ACC112 (cell line): ENCODE measurements at regions not wholly inside any gene's neighbourhood (a gene's known extent, or its start where the extent isn't known, plus 50 kb on each side); places are given as distances from the start of the nearest gene placed in this dataset.

Experiments used
- H2AFZ ChIP-seq: fragments of 200-600 bp; sonication (generic); one replicate; pipeline ENCODE4 v1.6.0; 2017; ENCODE audit warnings: antibody characterized with exemption, low read length; ENCODE audit not compliant: unreplicated experiment
- H3K27ac ChIP-seq: fragments of 200-600 bp; sonication (generic); 2 replicates; pipeline ENCODE4 v1.5.1; 2014; ENCODE audit warnings: low read depth, mild to moderate bottlenecking, antibody characterized with exemption, low read length, moderate library complexity
- H3K27me3 ChIP-seq: fragments of 200-600 bp; sonication (generic); 2 replicates; pipeline ENCODE4 v1.6.1; 2014; ENCODE audit warnings: mild to moderate bottlenecking, antibody characterized with exemption, low read length, moderate library complexity, mixed read lengths; ENCODE audit not compliant: insufficient read depth
- H3K36me3 ChIP-seq: fragments of 200-600 bp; sonication (generic); 2 replicates; pipeline ENCODE4 v1.6.1; 2016; ENCODE audit warnings: mild to moderate bottlenecking, antibody characterized with exemption, low read length, moderate library complexity, mixed read lengths; ENCODE audit not compliant: insufficient read depth
- H3K4me1 ChIP-seq: fragments of 200-600 bp; sonication (generic); one replicate; pipeline ENCODE4 v1.6.1; 2016; ENCODE audit warnings: low read length, mixed read lengths; ENCODE audit not compliant: insufficient read depth, unreplicated experiment, control insufficient read depth
- H3K4me3 ChIP-seq: fragments of 200-600 bp; sonication (generic); 2 replicates; pipeline ENCODE4 v1.5.1; 2014; ENCODE audit warnings: mild to moderate bottlenecking, low read depth, low read length
- H3K79me2 ChIP-seq: fragments of 200-600 bp; sonication (generic); one replicate; pipeline ENCODE4 v1.6.0; 2016; ENCODE audit warnings: low read length; ENCODE audit not compliant: control insufficient read depth, unreplicated experiment, insufficient read depth

DNA sequence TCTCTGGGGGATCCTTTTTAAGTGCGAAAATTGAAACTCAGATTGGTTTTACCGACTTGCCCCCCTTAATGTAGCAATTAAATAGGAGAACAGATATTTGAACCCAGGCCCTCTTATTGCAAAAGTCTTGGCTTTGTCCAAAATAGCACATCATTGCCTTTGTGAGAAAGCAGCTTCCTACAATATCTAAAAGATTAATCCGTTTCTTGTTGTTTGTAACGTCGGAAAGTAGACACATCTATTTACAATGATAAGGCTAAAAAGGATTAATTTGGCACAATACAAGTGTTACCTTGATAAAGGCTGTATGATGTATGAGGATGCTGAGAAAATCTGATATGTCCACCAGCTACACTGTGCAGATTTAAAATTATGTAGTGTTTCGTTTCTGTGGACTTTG, 108.7 kb upstream of the SLC10A2 start:
- no peaks in the 10 kb centered on the region for H3K79me2 ChIP-seq
- no peaks in the 10 kb centered on the region for H3K36me3 ChIP-seq
- H3K4me1 ChIP-seq: no peaks in the 10 kb centered on the region
- no peak overlapping the region for H2AFZ ChIP-seq
- no peaks in the 10 kb centered on the region for H3K27me3 ChIP-seq
- H3K27ac ChIP-seq: no peak overlapping the region
- H3K4me3 ChIP-seq: no peak overlapping the region

DNA sequence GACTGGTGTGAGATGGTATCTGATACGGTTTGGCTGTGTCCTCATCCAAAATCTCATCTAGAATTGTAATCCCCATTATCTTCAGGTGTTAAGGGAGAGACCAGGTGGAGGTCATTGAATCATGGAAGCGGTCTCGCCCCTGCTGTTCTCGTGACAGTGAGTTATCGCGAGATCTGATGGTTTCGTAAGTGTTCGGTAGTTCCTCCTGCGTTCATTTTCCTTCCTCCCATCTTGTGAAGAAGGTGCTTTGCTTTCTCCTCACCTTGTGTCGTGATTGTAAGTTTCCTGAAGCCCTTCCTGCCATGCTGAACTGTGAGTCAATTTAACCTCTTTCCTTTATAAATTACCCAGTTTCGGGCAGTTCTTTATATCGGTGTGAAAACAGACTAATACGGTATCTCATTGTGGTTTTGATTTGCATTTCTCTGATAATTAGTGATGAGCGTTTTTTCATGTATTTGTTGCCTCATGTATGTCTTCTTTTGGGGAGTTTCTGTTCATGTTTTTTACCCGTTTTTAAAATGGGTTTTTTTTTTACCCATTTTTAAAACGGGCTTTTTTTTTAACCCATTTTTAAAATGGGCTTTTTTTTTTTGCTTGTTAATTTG, 102.8 kb upstream of the SLC10A2 start:
- no peak overlapping the region for H2AFZ ChIP-seq
- H3K79me2 ChIP-seq: no peaks in the 10 kb centered on the region
- no peak overlapping the region for H3K4me3 ChIP-seq
- no peaks in the 10 kb centered on the region for H3K27me3 ChIP-seq
- H3K4me1 ChIP-seq: no peaks in the 10 kb centered on the region
- H3K36me3 ChIP-seq: no peaks in the 10 kb centered on the region
- no peak overlapping the region for H3K27ac ChIP-seq

DNA sequence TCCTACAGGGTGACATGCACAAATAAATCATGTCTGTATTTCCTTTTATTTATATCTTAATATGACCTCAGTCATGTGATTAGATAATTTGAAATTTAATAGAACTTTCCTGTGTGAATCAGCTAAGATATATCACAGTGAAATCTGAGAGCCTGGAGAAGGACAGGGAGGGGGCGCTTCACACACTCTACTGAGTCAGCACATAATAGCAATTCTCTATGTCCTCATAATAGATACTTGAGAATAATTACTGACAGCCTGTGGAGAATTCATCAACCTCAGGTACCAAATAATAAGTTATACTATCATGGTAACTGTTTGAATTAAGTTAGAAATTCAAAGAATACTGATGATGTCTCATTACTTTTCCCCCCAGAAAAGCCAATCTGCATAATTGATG, 98.0 kb upstream of the SLC10A2 start:
- Histone ChIP-seq H3K27ac (no peak overlapping the region), H3K4me1 (no peaks in the 10 kb centered on the region), H3K36me3 (no peaks in the 10 kb centered on the region), H3K79me2 (no peaks in the 10 kb centered on the region), H3K27me3 (no peaks in the 10 kb centered on the region), H2AFZ (no peak overlapping the region), H3K4me3 (no peak overlapping the region)

DNA sequence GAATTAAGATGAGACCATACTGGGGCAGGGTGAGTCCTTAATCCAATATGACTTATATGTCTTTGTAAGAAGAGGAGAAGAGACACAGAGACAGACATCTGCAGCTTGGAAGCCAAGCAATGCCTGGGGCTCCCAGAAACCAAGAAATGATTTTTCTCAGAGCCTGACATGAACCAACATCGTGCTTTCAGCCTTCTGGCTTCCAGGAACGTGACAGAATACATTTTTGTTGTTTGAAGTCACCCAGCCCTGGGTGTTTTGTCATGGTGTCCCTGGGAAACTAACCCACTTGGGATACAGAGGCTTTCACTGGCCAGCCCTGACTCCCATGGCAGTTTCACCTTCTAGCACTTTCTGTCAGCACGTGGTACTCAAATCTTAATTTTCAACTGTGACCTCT, 95.3 kb upstream of the SLC10A2 start:
- Histone ChIP-seq H3K4me1 (no peaks in the 10 kb centered on the region), H3K27ac (no peak overlapping the region), H3K36me3 (no peaks in the 10 kb centered on the region), H3K79me2 (no peaks in the 10 kb centered on the region), H3K27me3 (no peaks in the 10 kb centered on the region), H3K4me3 (no peak overlapping the region), H2AFZ (no peak overlapping the region)

DNA sequence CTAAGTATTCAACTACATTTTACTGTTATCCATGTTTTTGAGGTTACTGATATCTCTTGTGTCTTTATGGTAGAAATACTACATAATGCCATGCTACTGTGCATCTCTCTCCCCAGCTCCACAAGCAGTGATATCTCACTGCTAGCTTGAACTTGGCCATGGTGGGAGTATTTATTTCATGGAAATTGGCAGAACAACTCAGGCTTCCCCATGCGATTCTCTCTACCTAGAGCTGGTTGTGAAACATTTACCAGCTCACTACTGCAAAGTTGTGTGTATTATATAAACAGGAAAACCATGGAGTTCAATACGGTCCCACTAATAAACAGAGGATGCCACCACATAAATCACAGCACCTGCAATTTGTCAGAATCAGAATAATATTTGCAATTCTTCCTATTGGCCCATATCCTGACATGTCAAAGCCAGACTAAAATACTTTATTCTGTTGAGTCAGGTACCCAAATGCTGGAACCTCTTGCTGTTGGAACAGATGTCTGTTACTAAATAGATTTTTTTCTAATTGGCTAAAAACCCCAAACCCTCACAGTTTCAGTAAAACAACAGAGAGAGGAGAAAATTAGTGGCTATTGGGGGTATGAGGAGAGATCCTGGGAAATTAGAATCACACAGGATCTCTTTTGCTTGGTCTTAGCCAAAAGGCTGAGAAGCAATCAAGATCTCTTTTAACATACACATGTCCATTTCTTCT, 91.4 kb upstream of the SLC10A2 start:
- Histone ChIP-seq H3K79me2 (no peaks in the 10 kb centered on the region), H3K4me3 (no peak overlapping the region), H3K36me3 (no peaks in the 10 kb centered on the region)

DNA sequence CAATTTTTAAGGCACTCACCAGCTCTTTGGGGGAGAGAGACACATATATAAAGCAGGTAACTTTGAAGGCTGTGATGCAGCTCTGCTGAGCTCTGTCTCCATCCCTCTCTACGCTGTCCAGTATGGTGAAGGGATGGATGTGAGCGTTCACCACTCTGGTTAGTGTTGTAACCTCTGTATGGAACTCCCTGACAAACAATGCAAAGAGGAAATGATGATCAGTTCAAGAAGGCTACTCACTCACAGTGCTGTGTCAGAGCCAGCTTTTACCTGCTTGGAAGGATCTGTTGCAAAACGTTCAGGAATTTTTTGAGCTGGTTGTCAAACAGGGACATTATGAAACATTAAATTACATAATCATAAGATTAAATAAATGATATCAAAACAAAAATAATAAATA, 90.8 kb upstream of the SLC10A2 start:
- Histone ChIP-seq H3K4me3 (no peak overlapping the region), H3K27me3 (no peaks in the 10 kb centered on the region), H3K36me3 (no peaks in the 10 kb centered on the region), H2AFZ (no peak overlapping the region), H3K4me1 (no peaks in the 10 kb centered on the region), H3K27ac (no peak overlapping the region), H3K79me2 (no peaks in the 10 kb centered on the region)

More for the DNA sequence above, 91.4 kb upstream of the SLC10A2 start:
- Histone ChIP-seq H3K4me1 (no peaks in the 10 kb centered on the region), H2AFZ (no peak overlapping the region), H3K27me3 (no peaks in the 10 kb centered on the region), H3K27ac (no peak overlapping the region)

DNA sequence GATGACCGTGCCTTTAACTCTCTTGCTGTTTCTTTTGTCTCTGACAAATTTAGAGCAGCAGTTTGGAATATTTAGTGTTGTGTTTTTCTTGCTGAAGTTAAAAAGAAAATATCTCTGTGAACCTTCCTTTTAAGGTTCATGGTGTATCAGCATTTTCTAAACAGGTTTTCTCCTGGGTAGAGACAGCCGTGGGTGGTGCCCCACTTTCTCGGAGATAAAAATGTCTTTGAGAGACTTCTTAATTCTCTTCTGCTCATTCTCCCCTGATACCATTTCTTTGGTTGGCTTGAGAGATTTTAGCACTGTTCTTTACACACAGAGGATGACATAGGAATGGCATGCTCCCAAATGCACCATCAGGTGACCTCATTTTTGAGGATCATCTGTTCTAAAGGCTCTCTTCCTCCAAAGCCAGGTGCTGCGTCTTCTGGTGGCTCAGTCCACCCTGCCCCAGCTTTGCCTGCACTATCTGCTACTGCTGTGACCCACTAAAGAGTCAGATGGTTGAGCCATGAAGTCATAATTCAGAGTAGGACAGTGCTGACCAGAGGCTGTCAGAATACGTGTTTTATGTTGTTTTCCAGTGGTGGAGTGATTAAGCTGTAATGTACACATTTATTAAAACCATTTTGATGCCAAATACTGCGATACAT, 90.3 kb upstream of the SLC10A2 start:
- H3K79me2 ChIP-seq: no peaks in the 10 kb centered on the region
- no peaks in the 10 kb centered on the region for H3K36me3 ChIP-seq
- H3K27ac ChIP-seq: no peak overlapping the region
- no peak overlapping the region for H2AFZ ChIP-seq
- no peak overlapping the region for H3K4me3 ChIP-seq
- H3K4me1 ChIP-seq: no peaks in the 10 kb centered on the region
- no peaks in the 10 kb centered on the region for H3K27me3 ChIP-seq

DNA sequence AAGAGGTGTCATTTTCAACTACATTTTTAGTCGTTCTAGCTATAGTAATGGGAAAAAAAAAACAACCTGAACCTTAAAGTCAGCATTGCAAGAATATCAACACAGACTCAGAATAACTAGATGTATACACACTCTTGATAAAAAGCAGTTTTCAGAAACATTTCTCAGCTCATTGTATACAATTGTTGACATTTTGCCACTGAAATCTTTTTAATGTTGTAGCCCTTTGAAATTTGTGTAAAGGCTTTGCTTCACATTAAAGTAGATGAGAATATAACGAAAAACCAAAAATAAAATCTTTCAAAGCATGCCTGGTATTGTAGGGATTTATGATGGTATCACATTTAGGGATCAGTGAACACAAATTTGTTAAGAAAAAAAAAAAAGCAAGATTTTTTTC, 87.2 kb upstream of the SLC10A2 start:
- Histone ChIP-seq H3K36me3 (no peaks in the 10 kb centered on the region), H3K27me3 (no peaks in the 10 kb centered on the region), H2AFZ (no peak overlapping the region), H3K4me1 (no peaks in the 10 kb centered on the region), H3K27ac (no peak overlapping the region), H3K79me2 (no peaks in the 10 kb centered on the region), H3K4me3 (no peak overlapping the region)

DNA sequence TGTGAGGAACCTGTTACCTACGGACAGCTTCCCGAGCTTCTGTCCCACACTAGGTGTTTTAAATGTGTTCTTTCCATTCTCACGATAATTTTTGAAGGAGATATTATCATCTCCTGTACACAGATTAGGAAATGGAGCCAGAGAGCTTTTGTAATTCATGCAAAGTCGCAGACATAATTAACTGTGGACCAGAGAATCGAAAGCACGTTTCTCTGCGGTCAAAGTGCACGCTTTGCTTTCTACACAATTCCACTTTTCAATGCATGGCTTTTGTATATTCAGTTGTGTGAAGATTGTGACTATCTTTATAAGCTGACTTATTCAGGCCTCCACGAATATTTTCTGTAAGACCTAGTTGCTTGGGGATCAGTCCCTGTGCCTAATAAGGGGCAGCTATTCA, 81.7 kb upstream of the SLC10A2 start:
- Histone ChIP-seq H3K27ac (no peak overlapping the region), H3K4me3 (no peak overlapping the region), H3K27me3 (0 out of 2 replicates have a peak, but pooled peaks cover 5% of the 10 kb centered on the region), H3K79me2 (no peaks in the 10 kb centered on the region), H3K36me3 (no peaks in the 10 kb centered on the region), H3K4me1 (no peaks in the 10 kb centered on the region), H2AFZ (no peak overlapping the region)

DNA sequence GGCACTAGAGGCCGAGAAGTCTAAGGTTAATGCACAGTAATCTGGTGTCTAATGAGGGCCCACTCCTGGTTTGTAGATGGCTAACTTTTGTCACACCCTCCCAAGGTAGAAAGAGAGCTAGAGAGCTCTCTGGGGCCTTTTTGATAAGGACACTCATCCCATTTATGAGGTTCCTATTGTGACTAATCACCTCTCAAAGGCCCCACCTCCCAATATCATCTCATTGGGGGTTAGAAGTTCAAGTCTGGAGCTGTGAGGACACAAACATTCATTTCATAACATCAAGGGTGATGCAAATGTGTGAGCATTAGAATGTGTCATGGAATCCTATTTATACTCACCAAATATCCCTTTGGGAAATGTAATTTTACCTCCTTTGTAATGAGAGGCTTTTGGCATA, 79.2 kb upstream of the SLC10A2 start:
- peaks cover 8% of the 10 kb centered on the region; the same call in 1 of the 2 replicates for H3K27me3 ChIP-seq
- H3K27ac ChIP-seq: no peak overlapping the region
- H3K4me3 ChIP-seq: no peak overlapping the region
- no peak overlapping the region for H2AFZ ChIP-seq
- H3K4me1 ChIP-seq: no peaks in the 10 kb centered on the region
- no peaks in the 10 kb centered on the region for H3K36me3 ChIP-seq
- H3K79me2 ChIP-seq: no peaks in the 10 kb centered on the region

DNA sequence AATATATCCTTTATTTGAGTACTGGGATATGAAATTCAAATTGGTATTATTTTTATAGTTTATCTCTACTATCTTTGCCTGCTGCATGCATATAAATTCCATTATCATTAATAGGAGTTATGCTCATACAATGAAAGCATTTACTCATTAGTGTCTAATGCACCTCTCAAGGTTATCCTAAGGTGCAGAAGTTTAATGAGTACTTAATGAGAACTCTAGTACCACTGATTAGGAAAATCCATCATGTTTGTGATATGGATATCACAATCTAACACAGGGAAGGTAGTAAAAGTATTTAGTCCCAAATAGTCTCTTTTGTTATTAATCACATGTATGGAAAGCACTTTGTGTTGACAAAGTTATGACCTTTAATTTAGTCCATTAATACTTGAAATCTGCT, 77.2 kb upstream of the SLC10A2 start:
- H3K36me3 ChIP-seq: no peaks in the 10 kb centered on the region
- H3K27me3 ChIP-seq: peaks cover 8% of the 10 kb centered on the region; the same call in 1 of the 2 replicates
- H3K4me3 ChIP-seq: no peak overlapping the region
- no peaks in the 10 kb centered on the region for H3K79me2 ChIP-seq
- no peak overlapping the region for H3K27ac ChIP-seq
- no peaks in the 10 kb centered on the region for H3K4me1 ChIP-seq
- no peak overlapping the region for H2AFZ ChIP-seq
